DND-41 (cell line): ENCODE measurements at regions not wholly inside any gene's neighbourhood (a gene's known extent, or its start where the extent isn't known, plus 50 kb on each side); places are given as distances from the start of the nearest gene placed in this dataset.

Experiments used
- ATAC-seq: fragments of 200-7000 bp; cut with Tn5 transposase; 3 replicates; pipeline ENCODE4 v1.9.1; 2021; ENCODE audit warnings: low read depth; ENCODE audit not compliant: insufficient read depth
- DNase-seq: peaks from one replicate; pipeline ENCODE4 v3.0.0-alpha.2; 2020
- H2AFZ ChIP-seq: 2 replicates; pipeline ENCODE4 v1.6.0; 2012; ENCODE audit warnings: low read depth, low read length
- H3K27ac ChIP-seq: 2 replicates; pipeline ENCODE4 v1.5.1; 2012; ENCODE audit warnings: low read length, inconsistent platforms
- H3K27me3 ChIP-seq: fragments of 200-600 bp; sonication (generic); 2 replicates; pipeline ENCODE4 v1.6.0; 2012; ENCODE audit warnings: low read length, mild to moderate bottlenecking, inconsistent platforms; ENCODE audit not compliant: insufficient read depth, poor library complexity
- H3K36me3 ChIP-seq: 2 replicates; pipeline ENCODE4 v1.5.1; 2012; ENCODE audit warnings: low read length, inconsistent platforms; ENCODE audit not compliant: insufficient read depth
- H3K4me1 ChIP-seq: 2 replicates; pipeline ENCODE4 v1.5.1; 2012; ENCODE audit warnings: mild to moderate bottlenecking, low read length; ENCODE audit not compliant: insufficient read depth
- H3K4me2 ChIP-seq: 2 replicates; pipeline ENCODE4 v1.6.0; 2012; ENCODE audit warnings: mild to moderate bottlenecking, moderate library complexity, low read length, inconsistent platforms; ENCODE audit not compliant: insufficient read depth
- H3K4me3 ChIP-seq, 2 experiments: fragments of 200-600 bp in 1 of 2; shearing (Covaris generic) in 1 of 2; 2 replicates each; pipeline ENCODE4 v1.5.1; 2012 to 2016; ENCODE audit warnings: inconsistent platforms in 2 of 2, low read length in 2 of 2, mild to moderate bottlenecking in 2 of 2, low read depth in 1 of 2, moderate library complexity in 1 of 2
- H3K79me2 ChIP-seq: 2 replicates; pipeline ENCODE4 v1.6.0; 2012; ENCODE audit warnings: low read length, inconsistent platforms; ENCODE audit not compliant: insufficient read depth
- H3K9ac ChIP-seq: 2 replicates; pipeline ENCODE4 v1.6.0; 2012; ENCODE audit warnings: low read depth, mild to moderate bottlenecking, inconsistent platforms, low read length, moderate library complexity
- H3K9me3 ChIP-seq: 2 replicates; pipeline ENCODE4 v1.5.1; 2012; ENCODE audit warnings: low read length, moderate library complexity, mild to moderate bottlenecking, inconsistent platforms; ENCODE audit not compliant: insufficient read depth, severe bottlenecking
- H4K20me1 ChIP-seq: 2 replicates; pipeline ENCODE4 v1.6.0; 2012; ENCODE audit warnings: low read length; ENCODE audit not compliant: insufficient read depth
- CTCF ChIP-seq: IDR thresholded peaks from 2 replicates; pipeline ENCODE4 v1.5.1; 2012; ENCODE audit warnings: borderline replicate concordance, low read length, moderate library complexity, mild to moderate bottlenecking; ENCODE audit not compliant: poor library complexity, severe bottlenecking; ENCODE audit errors: extremely low read depth
- EZH2 ChIP-seq: IDR thresholded peaks from 3 replicates; pipeline ENCODE4 v1.6.1; 2012; ENCODE audit warnings: borderline replicate concordance, low read depth, mild to moderate bottlenecking, moderate library complexity, low read length, inconsistent platforms; ENCODE audit not compliant: severe bottlenecking

- no peak overlapping the region for H3K4me2 ChIP-seq
- H3K9ac ChIP-seq, result no peak overlapping the region
- no peaks in the 10 kb centered on the region for H3K27me3 ChIP-seq
- H3K36me3 ChIP-seq, result no peaks in the 10 kb centered on the region
- H4K20me1 ChIP-seq, result no peaks in the 10 kb centered on the region
- no peaks in the 10 kb centered on the region for H3K79me2 ChIP-seq
- no peak for ATAC-seq
- no peak for TF ChIP-seq EZH2
- no peak for TF ChIP-seq CTCF
- H2AFZ ChIP-seq, result no peak overlapping the region
- no peak overlapping the region for H3K27ac ChIP-seq
- DNase-seq, result no peak
- H3K9me3 ChIP-seq, result peaks cover 6% of the 10 kb centered on the region
- H3K4me3 ChIP-seq, result no peak overlapping the region
- H3K4me1 ChIP-seq, result no peaks in the 10 kb centered on the region
These were observed 220.8 kb downstream of the QKI start for GRCh38 chr6:163635315-163635714.

- ATAC-seq, result no peak
- no peak for DNase-seq
- Histone ChIP-seq H3K27me3 (no peaks in the 10 kb centered on the region), H4K20me1 (no peaks in the 10 kb centered on the region), H3K9ac (no peak overlapping the region), H3K27ac (no peak overlapping the region), H3K36me3 (no peaks in the 10 kb centered on the region), H3K4me3 (no peak overlapping the region), H3K9me3 (peaks cover 13% of the 10 kb centered on the region), H3K4me2 (no peak overlapping the region), H2AFZ (no peak overlapping the region), H3K79me2 (no peaks in the 10 kb centered on the region), H3K4me1 (no peaks in the 10 kb centered on the region)
- no peak for TF ChIP-seq EZH2
- no peak for TF ChIP-seq CTCF
These were observed 220.0 kb downstream of the QKI start for GRCh38 chr6:163634211-163635171.

- H3K27me3 ChIP-seq, result no peaks in the 10 kb centered on the region
- peaks cover 15% of the 10 kb centered on the region for H3K9me3 ChIP-seq
- H3K36me3 ChIP-seq, result no peaks in the 10 kb centered on the region
- no peak overlapping the region for H2AFZ ChIP-seq
- H4K20me1 ChIP-seq, result no peaks in the 10 kb centered on the region
- no peak overlapping the region for H3K4me3 ChIP-seq
- no peak overlapping the region for H3K9ac ChIP-seq
- no peak overlapping the region for H3K4me2 ChIP-seq
- no peaks in the 10 kb centered on the region for H3K4me1 ChIP-seq
- TF ChIP-seq EZH2 (no peak), CTCF (no peak)
- no peaks in the 10 kb centered on the region for H3K79me2 ChIP-seq
- no peak for ATAC-seq
- no peak for DNase-seq
- H3K27ac ChIP-seq, result no peak overlapping the region
These were observed 216.5 kb downstream of the QKI start for GRCh38 chr6:163630991-163631390.
